ENCODE measurements at regions not wholly inside any gene's neighbourhood (a gene's known extent, or its start where the extent isn't known, plus 50 kb on each side); places are given as distances from the start of the nearest gene placed in this dataset.

- Histone ChIP-seq H3K4me3 (no peak overlapping the region), H2AFZ (ENCODE audit: low read depth, low read length) (no peak overlapping the region), H3K27me3 (ENCODE audit: control insufficient read depth in 2 of 2, insufficient read depth in 2 of 2, low read length in 2 of 2) (peaks cover 16 to 51% of the 10 kb centered on the region in 2 experiments), H3K4me2 (ENCODE audit: insufficient read depth, low read length) (no peak overlapping the region), H3K9ac (ENCODE audit: insufficient read depth in 1 of 2, low read depth in 2 of 2, low read length in 2 of 2) (no peak overlapping the region), H3K27ac (ENCODE audit: extremely low read depth, low read depth, low read length) (no peak overlapping the region), H3K36me3 (ENCODE audit: control insufficient read depth, insufficient read depth, low read length) (no peaks in the 10 kb centered on the region), H3K9me3 (replicated peaks; ENCODE audit: control insufficient read depth, insufficient read depth, low read depth, low read length) (no peaks in the 10 kb centered on the region), H3K4me1 (replicated peaks in 1 of 2; ENCODE audit: control insufficient read depth in 2 of 2, insufficient read depth in 2 of 2, low read length in 2 of 2) (peaks cover 0 to 3% of the 10 kb centered on the region in 2 experiments; a peak in 1 of 5 replicates), H3K9me1 (ENCODE audit: control insufficient read depth, insufficient read depth, low read length) (peaks cover 2% of the 10 kb centered on the region), H4K20me1 (replicated peaks; ENCODE audit: control insufficient read depth, insufficient read depth, low read length) (peaks cover 14% of the 10 kb centered on the region), H3K79me2 (ENCODE audit: control insufficient read depth, insufficient read depth, low read length) (no peaks in the 10 kb centered on the region)
- ChIA-PET CTCF (ENCODE audit: low intra/inter-chr PET ratio) (no interaction called here), POLR2A (interaction anchor here (0.6 kb wide), 1 partner anchor 49 kb away, joined by 5 read pairs; no protein-coding TSS in a partner anchor)
- intact Hi-C loops (cut with micrococcal nuclease), result no loop called here
- FAIRE-seq (no peak), DNase-seq (ENCODE audit: extremely low read depth in 1 of 4, low spot score in 3 of 4) (no peak), ATAC-seq (no peak)
- WGBS (ENCODE audit: insufficient coverage, low coverage, missing lambda C conversion rate), result under 1% methylated on average over 13 of the region's 13 CpGs
- no TSS peak for BruUV-seq (replicated peaks)
- TF ChIP-seq CEBPG (CRISPR knock-in tag; IDR thresholded peaks at IDR 0.05) (no peak), CEBPG (tag; conservative IDR thresholded peaks at IDR 0.05 in 1 of 2, IDR thresholded peaks at IDR 0.05 in 1 of 2) (0 out of 4 replicates have a peak, but pooled peaks of 1 of the 2 experiments have one; percentile 43), CEBPB (tag; IDR thresholded peaks at IDR 0.05) (peak; percentile 56; the same call in 1 of the 2 replicates), ATF3 (IDR thresholded peaks at IDR 0.05) (peak; percentile 40), ATF3 (CRISPR knock-in tag; conservative IDR thresholded peaks at IDR 0.05) (no peak), SIN3A (IDR thresholded peaks at IDR 0.05; ENCODE audit: borderline replicate concordance in 2 of 2, control insufficient read depth in 1 of 2, low read depth in 2 of 2, low read length in 2 of 2) (no peak), CREM (IDR thresholded peaks at IDR 0.05; ENCODE audit: low read depth) (peak; percentile 40; the same call in 1 of the 2 replicates), ATF7 (IDR thresholded peaks at IDR 0.05) (peak; percentile 76)
- in situ Hi-C loops (cut with MboI), result no loop called here
Measured at GRCh38 chr11:71342116-71342515, 89.7 kb upstream of the SHANK2 start.
